ENCODE measurements at regions not wholly inside any gene's neighbourhood (a gene's known extent, or its start where the extent isn't known, plus 50 kb on each side); places are given as distances from the start of the nearest gene placed in this dataset.

DNA sequence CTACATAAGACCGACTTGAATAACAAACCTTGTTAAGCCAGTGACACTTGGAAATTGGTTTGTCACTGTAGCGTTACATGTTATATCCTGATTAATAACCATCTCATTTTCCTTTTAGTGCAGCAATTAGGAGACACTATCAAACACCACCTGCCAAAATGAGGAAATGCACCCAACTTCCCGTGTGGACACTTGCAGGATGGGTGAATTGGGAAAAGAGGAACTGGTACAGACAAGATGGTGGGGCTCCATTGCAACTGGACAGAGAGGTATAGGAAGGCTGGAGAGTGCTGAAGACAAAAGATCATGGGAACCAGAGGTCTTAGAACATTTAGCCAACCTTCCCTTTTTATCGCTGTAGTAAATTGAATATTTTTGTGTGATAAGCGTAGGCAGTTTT lies 816.3 kb upstream of the HS6ST1 start:
- TF ChIP-seq CTCF (IDR thresholded peaks at IDR 0.05): no peak
- no peak for TF ChIP-seq POLR2A (IDR thresholded peaks at IDR 0.05)

Data from thyroid gland (tissue), 4 donors.